SK-MEL-5 (cell line): ENCODE measurements at regions not wholly inside any gene's neighbourhood (a gene's known extent, or its start where the extent isn't known, plus 50 kb on each side); places are given as distances from the start of the nearest gene placed in this dataset.

Source experiments
- DNase-seq: peaks from one replicate; pipeline ENCODE4 v3.0.0-alpha.2; 2016; ENCODE audit warnings: low read depth, low spot score
- in situ Hi-C: cut with HindIII; loops from 2 replicates; pipeline ENCODE4 v1.10.0; 2016; ENCODE audit warnings: low sequenced_read_pairs, high pct_unique_total_duplicates, low pct_unique_long_range_greater_than_20kb

GRCh38 chr3:43861635-43862034 lies 170.9 kb downstream of the ABHD5 start:
- DNase-seq, result no peak

GRCh38 chr3:43862470-43862869 lies 171.7 kb downstream of the ABHD5 start:
- in situ Hi-C loops, result no loop called here
- no peak for DNase-seq

More at GRCh38 chr3:43861635-43862034, 170.9 kb downstream of the ABHD5 start:
- in situ Hi-C loops, result no loop called here

GRCh38 chr3:43862992-43863805 lies 172.5 kb downstream of the ABHD5 start:
- no peak for DNase-seq
- in situ Hi-C loops, result no loop called here

GRCh38 chr3:43863966-43864933 lies 173.5 kb downstream of the ABHD5 start:
- in situ Hi-C loops, result no loop called here
- DNase-seq, result no peak

GRCh38 chr3:43865351-43865750 lies 174.6 kb downstream of the ABHD5 start:
- in situ Hi-C loops, result no loop called here

GRCh38 chr3:43865887-43866528 lies 175.3 kb downstream of the ABHD5 start:
- in situ Hi-C loops, result no loop called here
- no peak for DNase-seq

More at GRCh38 chr3:43865351-43865750, 174.6 kb downstream of the ABHD5 start:
- DNase-seq, result no peak

- DNase-seq, result no peak
- in situ Hi-C loops, result no loop called here
These were observed 176.0 kb downstream of the ABHD5 start for GRCh38 chr3:43866529-43867353.

GRCh38 chr3:43867436-43868072 lies 176.8 kb downstream of the ABHD5 start:
- in situ Hi-C loops, result no loop called here
- DNase-seq, result no peak

GRCh38 chr3:43869491-43869890 lies 178.8 kb downstream of the ABHD5 start:
- in situ Hi-C loops, result no loop called here
- no peak for DNase-seq

GRCh38 chr3:43870120-43870519 lies 179.4 kb downstream of the ABHD5 start:
- in situ Hi-C loops, result no loop called here
- DNase-seq, result no peak

- no peak for DNase-seq
- in situ Hi-C loops, result no loop called here
These were observed 180.3 kb downstream of the ABHD5 start for GRCh38 chr3:43870844-43871626.

GRCh38 chr3:43871627-43872245 lies 181.0 kb downstream of the ABHD5 start:
- in situ Hi-C loops, result no loop called here
- DNase-seq, result no peak

- no peak for DNase-seq
- in situ Hi-C loops, result no loop called here
These were observed 181.6 kb downstream of the ABHD5 start for GRCh38 chr3:43872301-43872700.

GRCh38 chr3:43872901-43873300 lies 182.2 kb downstream of the ABHD5 start:
- no peak for DNase-seq
- in situ Hi-C loops, result no loop called here

GRCh38 chr3:43873723-43874122 lies 183.0 kb downstream of the ABHD5 start:
- no peak for DNase-seq
- in situ Hi-C loops, result no loop called here

- no peak for DNase-seq
- in situ Hi-C loops, result no loop called here
These were observed 183.6 kb downstream of the ABHD5 start for GRCh38 chr3:43874290-43874689.
